A549 (cell line): ENCODE measurements at regions not wholly inside any gene's neighbourhood (a gene's known extent, or its start where the extent isn't known, plus 50 kb on each side); places are given as distances from the start of the nearest gene placed in this dataset.
"Not testable (repeated sequence)": the region's sequence is repeated elsewhere in the genome, so short reads cannot be mapped to it uniquely, and the experiment has no call there.

Source experiments
- ATAC-seq, 2 experiments: fragments of 200-7000 bp in 1 of 2; fragments of >200 bp in 1 of 2; cut with Nextera tagmentation in 1 of 2; cut with Tn5 transposase in 1 of 2; 3 replicates each; pipeline versions ENCODE4 v1.8.0 to v1.9.1; 2018 to 2020; ENCODE audit warnings: mild to moderate bottlenecking in 1 of 2, moderate library complexity in 1 of 2
- CTCF ChIA-PET: fragments of 300-600 bp; sonication (Branson Sonifier 250); formaldehyde crosslinking; extraction: SDS; loops from one replicate; lab custom pipeline; 2021; ENCODE audit warnings: antibody characterized with exemption, inconsistent platforms; lab: Yijun Ruan, JAX
- POLR2A ChIA-PET: fragments of 350-600 bp; formaldehyde crosslinking; extraction: SDS; loops from one replicate; lab custom pipeline; 2021; ENCODE audit warnings: antibody characterized with exemption, inconsistent platforms; lab: Yijun Ruan, JAX
- DNase-seq, 2 experiments: peaks; one replicate each; pipeline versions ENCODE4 v3.0.0 to v3.0.0-alpha.2; 2011 to 2016; ENCODE audit warnings: low read depth in 1 of 2, low spot score in 1 of 2
- FAIRE-seq: peaks from 2 replicates; lab custom pipeline; 2011; peaks lifted over from hg19 to GRCh38; lab: Jason Lieb, UNC
- H3K27ac ChIP-seq, 2 experiments: fragments of >200 bp; sonication (Bioruptor Twin); formaldehyde crosslinking; 3 replicates each; pipeline ENCODE4 v1.5.1; 2016 to 2017
- H3K4me1 ChIP-seq: fragments of >200 bp; sonication (Bioruptor Twin); formaldehyde crosslinking; 3 replicates; pipeline ENCODE4 v1.6.1; 2016
- H3K4me2 ChIP-seq: fragments of >200 bp; sonication (Bioruptor Twin); formaldehyde crosslinking; 3 replicates; pipeline ENCODE4 v1.6.1; 2016
- H3K4me3 ChIP-seq: fragments of >200 bp; sonication (Bioruptor Twin); formaldehyde crosslinking; 3 replicates; pipeline ENCODE4 v1.5.1; 2016
- H3K9me3 ChIP-seq: fragments of >200 bp; sonication (Bioruptor Twin); formaldehyde crosslinking; 3 replicates; pipeline ENCODE4 v1.6.1; 2016
- BHLHE40 ChIP-seq: IDR thresholded peaks from 2 replicates; pipeline ENCODE4 v1.6.1; 2012; ENCODE audit warnings: low read depth, low read length, inconsistent platforms
- CBX2 ChIP-seq: fragments of 200-600 bp; sonication (generic); IDR thresholded peaks from 2 replicates; pipeline ENCODE4 v1.6.1; 2016; ENCODE audit warnings: low read depth, mild to moderate bottlenecking, borderline replicate concordance
- CBX8 ChIP-seq: fragments of 200-600 bp; sonication (generic); IDR thresholded peaks from 2 replicates; pipeline ENCODE4 v1.6.1; 2016
- CHD4 ChIP-seq: fragments of 200-600 bp; sonication (generic); IDR thresholded peaks from 2 replicates; pipeline ENCODE4 v1.6.1; 2016; ENCODE audit warnings: antibody characterized with exemption, mild to moderate bottlenecking, borderline replicate concordance
- FOXS1 ChIP-seq: fragments of 250-450 bp; sonication (Bioruptor Pico); IDR thresholded peaks from 2 replicates; pipeline ENCODE4 v1.5.0; 2020; ENCODE audit warnings: mild to moderate bottlenecking, moderate library complexity
- HEYL ChIP-seq: fragments of 250-450 bp; sonication (Bioruptor Pico); IDR thresholded peaks from 2 replicates; pipeline ENCODE4 v1.8.0; 2021; ENCODE audit warnings: mild to moderate bottlenecking, moderate library complexity
- HOXB13 ChIP-seq: fragments of 250-450 bp; sonication (Bioruptor Pico); IDR thresholded peaks from 2 replicates; pipeline ENCODE4 v1.5.0; 2020; ENCODE audit warnings: low read depth, mild to moderate bottlenecking, moderate library complexity
- KDM5A ChIP-seq: fragments of 200-600 bp; sonication (generic); IDR thresholded peaks from 2 replicates; pipeline ENCODE4 v1.6.1; 2016; ENCODE audit warnings: antibody characterized with exemption, mild to moderate bottlenecking
- MAFK ChIP-seq: fragments of 450-650 bp; IDR thresholded peaks from 2 replicates; pipeline ENCODE4 v1.6.1; 2014; ENCODE audit not compliant: partially characterized antibody
- NPAS2 ChIP-seq: fragments of 250-450 bp; sonication (Bioruptor Pico); IDR thresholded peaks from 2 replicates; pipeline ENCODE4 v1.8.0; 2022; ENCODE audit warnings: mild to moderate bottlenecking, moderate library complexity, borderline replicate concordance
- NR3C1 ChIP-seq: fragments of >200 bp; sonication (Bioruptor Twin); formaldehyde crosslinking; IDR thresholded peaks from 3 replicates; pipeline ENCODE4 v1.6.1; 2017
- PHF8 ChIP-seq: fragments of 200-600 bp; sonication (generic); IDR thresholded peaks from 2 replicates; pipeline ENCODE4 v1.6.1; 2016; ENCODE audit warnings: low read depth, mild to moderate bottlenecking, antibody characterized with exemption, moderate library complexity, borderline replicate concordance
- RARB ChIP-seq: fragments of 250-450 bp; sonication (Bioruptor Pico); IDR thresholded peaks from 2 replicates; pipeline ENCODE4 v1.8.0; 2021; ENCODE audit warnings: mild to moderate bottlenecking, moderate library complexity
- SREBF2 ChIP-seq: fragments of 450-650 bp; IDR thresholded peaks from 2 replicates; pipeline ENCODE4 v1.6.1; 2014; ENCODE audit warnings: mild to moderate bottlenecking, moderate library complexity
- TFCP2L1 ChIP-seq: fragments of 250-450 bp; sonication (Bioruptor Pico); IDR thresholded peaks from 2 replicates; pipeline ENCODE4 v1.5.0; 2021; ENCODE audit warnings: mild to moderate bottlenecking
- ZC3H11A ChIP-seq: fragments of 450-650 bp; IDR thresholded peaks from 2 replicates; pipeline ENCODE4 v1.6.1; 2014; ENCODE audit warnings: antibody characterized with exemption, mild to moderate bottlenecking
- WGBS: methylation state at CpG from one replicate; pipeline ENCODE4 v1.1.6; 2017; ENCODE audit errors: missing lambda C conversion rate; 5-methylcytosine and 5-hydroxymethylcytosine counted together
- TF ChIP-seq, protein P1 (sequence below): fragments of >200 bp; sonication (Bioruptor Twin); formaldehyde crosslinking; IDR thresholded peaks from 3 replicates; pipeline ENCODE4 v1.5.1; 2016
- TF ChIP-seq, protein P2 (sequence below): IDR thresholded peaks from 2 replicates; pipeline ENCODE4 v1.6.1; 2012
- TF ChIP-seq, protein P3 (sequence below): IDR thresholded peaks from 2 replicates; pipeline ENCODE4 v1.6.1; 2012; ENCODE audit warnings: low read depth, borderline replicate concordance
- TF ChIP-seq, protein P4 (sequence below): IDR thresholded peaks from 2 replicates; pipeline ENCODE4 v1.6.1; 2012

DNA sequence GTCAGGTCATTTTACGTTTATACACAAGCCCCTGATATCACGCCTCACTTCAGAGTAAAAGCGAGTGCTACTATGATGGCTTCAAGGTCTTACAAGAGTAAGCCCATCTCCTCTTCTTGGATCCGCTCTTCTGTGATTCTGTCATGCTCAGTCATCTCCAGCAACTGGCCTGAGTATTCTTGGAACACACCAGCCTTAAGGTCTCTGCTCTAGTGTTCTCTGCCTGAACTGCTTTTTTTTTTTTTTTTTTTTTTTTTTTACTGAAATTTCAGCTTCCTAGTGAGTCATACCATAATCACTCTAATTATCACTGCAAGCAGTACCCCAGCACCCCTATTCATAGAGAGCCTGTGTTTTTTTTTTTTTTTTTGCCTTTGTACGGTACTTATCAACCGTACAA is 1228.9 kb downstream of the CNTNAP5 start:
- DNase-seq (no peak), FAIRE-seq (no peak)
- no peak overlapping the region for H3K4me3 ChIP-seq
- POLR2A ChIA-PET: no interaction called here
- WGBS: 45% methylated on average over 6 of the region's 6 CpGs
- H3K27ac ChIP-seq: no peak overlapping the region
- no peaks in the 10 kb centered on the region for H3K4me1 ChIP-seq
- TF ChIP-seq, protein P1, sequence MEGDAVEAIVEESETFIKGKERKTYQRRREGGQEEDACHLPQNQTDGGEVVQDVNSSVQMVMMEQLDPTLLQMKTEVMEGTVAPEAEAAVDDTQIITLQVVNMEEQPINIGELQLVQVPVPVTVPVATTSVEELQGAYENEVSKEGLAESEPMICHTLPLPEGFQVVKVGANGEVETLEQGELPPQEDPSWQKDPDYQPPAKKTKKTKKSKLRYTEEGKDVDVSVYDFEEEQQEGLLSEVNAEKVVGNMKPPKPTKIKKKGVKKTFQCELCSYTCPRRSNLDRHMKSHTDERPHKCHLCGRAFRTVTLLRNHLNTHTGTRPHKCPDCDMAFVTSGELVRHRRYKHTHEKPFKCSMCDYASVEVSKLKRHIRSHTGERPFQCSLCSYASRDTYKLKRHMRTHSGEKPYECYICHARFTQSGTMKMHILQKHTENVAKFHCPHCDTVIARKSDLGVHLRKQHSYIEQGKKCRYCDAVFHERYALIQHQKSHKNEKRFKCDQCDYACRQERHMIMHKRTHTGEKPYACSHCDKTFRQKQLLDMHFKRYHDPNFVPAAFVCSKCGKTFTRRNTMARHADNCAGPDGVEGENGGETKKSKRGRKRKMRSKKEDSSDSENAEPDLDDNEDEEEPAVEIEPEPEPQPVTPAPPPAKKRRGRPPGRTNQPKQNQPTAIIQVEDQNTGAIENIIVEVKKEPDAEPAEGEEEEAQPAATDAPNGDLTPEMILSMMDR: no peak
- TF ChIP-seq, protein P2, sequence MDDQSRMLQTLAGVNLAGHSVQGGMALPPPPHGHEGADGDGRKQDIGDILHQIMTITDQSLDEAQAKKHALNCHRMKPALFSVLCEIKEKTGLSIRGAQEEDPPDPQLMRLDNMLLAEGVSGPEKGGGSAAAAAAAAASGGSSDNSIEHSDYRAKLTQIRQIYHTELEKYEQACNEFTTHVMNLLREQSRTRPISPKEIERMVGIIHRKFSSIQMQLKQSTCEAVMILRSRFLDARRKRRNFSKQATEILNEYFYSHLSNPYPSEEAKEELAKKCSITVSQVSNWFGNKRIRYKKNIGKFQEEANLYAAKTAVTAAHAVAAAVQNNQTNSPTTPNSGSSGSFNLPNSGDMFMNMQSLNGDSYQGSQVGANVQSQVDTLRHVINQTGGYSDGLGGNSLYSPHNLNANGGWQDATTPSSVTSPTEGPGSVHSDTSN: no peak
- TF ChIP-seq FOXS1 (CRISPR knock-in tag): no peak
- TF ChIP-seq BHLHE40: no peak
- TF ChIP-seq MAFK: no peak
- TF ChIP-seq, protein P3, sequence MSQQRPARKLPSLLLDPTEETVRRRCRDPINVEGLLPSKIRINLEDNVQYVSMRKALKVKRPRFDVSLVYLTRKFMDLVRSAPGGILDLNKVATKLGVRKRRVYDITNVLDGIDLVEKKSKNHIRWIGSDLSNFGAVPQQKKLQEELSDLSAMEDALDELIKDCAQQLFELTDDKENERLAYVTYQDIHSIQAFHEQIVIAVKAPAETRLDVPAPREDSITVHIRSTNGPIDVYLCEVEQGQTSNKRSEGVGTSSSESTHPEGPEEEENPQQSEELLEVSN: no peak
- no peak for TF ChIP-seq TFCP2L1 (CRISPR knock-in tag)
- TF ChIP-seq NR3C1: no peak
- TF ChIP-seq, protein P4, sequence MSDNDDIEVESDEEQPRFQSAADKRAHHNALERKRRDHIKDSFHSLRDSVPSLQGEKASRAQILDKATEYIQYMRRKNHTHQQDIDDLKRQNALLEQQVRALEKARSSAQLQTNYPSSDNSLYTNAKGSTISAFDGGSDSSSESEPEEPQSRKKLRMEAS: no peak
- no peak for TF ChIP-seq PHF8
- TF ChIP-seq NPAS2: no peak
- TF ChIP-seq CHD4: no peak
- TF ChIP-seq CBX8: no peak
- no peak for TF ChIP-seq KDM5A
- no peak for TF ChIP-seq SREBF2
- TF ChIP-seq, all 56 proteins: peak for 0
- no peaks in the 10 kb centered on the region for H3K9me3 ChIP-seq
- CTCF ChIA-PET: no interaction called here
- ATAC-seq: no peak
- H3K4me2 ChIP-seq: no peak overlapping the region

DNA sequence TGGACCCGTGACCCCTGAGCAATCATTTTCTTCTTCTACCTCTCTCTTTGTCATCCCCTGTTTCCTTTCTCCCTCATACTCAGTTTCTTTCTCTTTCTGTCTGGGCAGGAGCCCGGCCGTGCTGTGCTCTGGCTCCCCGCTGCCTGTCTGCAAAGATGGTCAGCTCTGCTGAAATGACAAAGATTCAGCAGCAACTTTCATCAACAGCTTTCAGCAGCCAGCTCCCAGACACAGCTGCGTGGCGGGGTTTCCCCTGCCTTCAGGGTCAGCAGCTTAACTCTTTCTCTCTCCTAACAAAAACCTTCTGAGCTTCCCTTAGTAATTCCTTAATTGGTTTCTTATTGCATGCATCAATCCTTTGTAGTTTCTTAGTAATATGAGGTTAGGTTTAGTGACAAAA is 1234.4 kb downstream of the CNTNAP5 start:
- Histone ChIP-seq H3K9me3 (no peaks in the 10 kb centered on the region), H3K4me3 (no peak overlapping the region), H3K4me1 (no peaks in the 10 kb centered on the region), H3K4me2 (no peak overlapping the region), H3K27ac (no peak overlapping the region)
- POLR2A ChIA-PET: no interaction called here
- no peak for DNase-seq
- no peak for FAIRE-seq
- no peak for TF ChIP-seq CBX2
- TF ChIP-seq HEYL (CRISPR knock-in tag): no peak
- no peak for TF ChIP-seq RARB (CRISPR knock-in tag)
- no peak for TF ChIP-seq HOXB13 (CRISPR knock-in tag)
- CTCF ChIA-PET: no interaction called here
- WGBS: 20% methylated on average over 6 of the region's 6 CpGs
- ATAC-seq: no peak

DNA sequence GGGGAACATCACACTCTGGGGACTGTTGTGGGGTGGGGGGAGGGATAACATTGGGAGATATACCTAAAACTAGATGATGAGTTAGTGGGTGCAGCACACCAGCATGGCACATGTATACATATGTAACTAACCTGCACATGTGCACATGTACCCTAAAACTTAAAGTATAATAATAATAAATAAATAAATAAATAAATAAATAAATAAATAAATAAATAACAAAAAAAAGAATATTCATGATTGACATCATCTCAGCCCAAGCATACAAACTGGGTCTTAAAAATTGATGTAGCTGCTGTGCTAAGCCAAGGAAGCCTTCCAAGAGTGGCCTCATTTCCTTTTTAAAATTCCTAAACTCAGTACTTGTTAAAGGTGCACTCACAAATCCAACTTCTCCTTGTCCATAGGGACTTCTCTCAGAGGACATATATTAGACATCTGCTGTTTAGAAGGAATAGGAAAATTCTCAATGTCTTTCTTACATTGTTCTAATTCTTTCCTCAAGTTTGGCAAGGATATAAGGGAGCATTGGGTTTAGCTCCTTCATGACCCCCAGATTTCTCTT is 1235.4 kb downstream of the CNTNAP5 start:
- H3K9me3 ChIP-seq, FAIRE-seq, ATAC-seq, H3K27ac ChIP-seq, POLR2A ChIA-PET, DNase-seq, H3K4me3 ChIP-seq, H3K4me2 ChIP-seq, H3K4me1 ChIP-seq: not testable (repeated sequence)
- CTCF ChIA-PET: interaction anchor here (0.7 kb wide), 1 partner anchor 71 kb away, joined by 3 read pairs; no protein-coding TSS in a partner anchor
- TF ChIP-seq ZC3H11A: peak; percentile 33; the same call in 1 of the 2 replicates
